Pancreas (tissue), 10 donors: ENCODE measurements at regions not wholly inside any gene's neighbourhood (a gene's known extent, or its start where the extent isn't known, plus 50 kb on each side); places are given as distances from the start of the nearest gene placed in this dataset.

Experiments used
- ATAC-seq, 4 donors: fragments of 200-7000 bp; cut with Tn5 transposase; one replicate each; pipeline versions ENCODE4 v1.8.0 to v1.9.1; 2020; ENCODE audit warnings: mild to moderate bottlenecking in 4 of 4, moderate library complexity in 4 of 4
- DNase-seq, 6 donors: peaks; one replicate each; pipeline ENCODE4 v3.0.0-alpha.2; 2020
- FAIRE-seq: peaks from 2 replicates; lab custom pipeline; 2012; peaks lifted over from hg19 to GRCh38; lab: Jason Lieb, UNC
- H3K27ac ChIP-seq, 4 donors: fragments of 200-600 bp; sonication (generic); 1 replicate in 3 of 4; 2 replicates in 1 of 4; pipeline versions ENCODE4 v1.5.0 to v1.8.0; 2020
- H3K27me3 ChIP-seq, 4 donors: fragments of 200-600 bp; one replicate each; pipeline ENCODE4 v1.8.0; 2021
- H3K36me3 ChIP-seq, 3 donors: fragments of 200-600 bp; sonication (generic) in 1 of 3; one replicate each; pipeline versions ENCODE4 v1.5.0 to v1.8.0; 2020 to 2021
- H3K4me1 ChIP-seq, 3 donors: fragments of 200-600 bp; one replicate each; pipeline ENCODE4 v1.8.0; 2021
- H3K4me3 ChIP-seq, 4 donors: fragments of 200-600 bp; sonication (generic) in 2 of 4; one replicate each; pipeline versions ENCODE4 v1.5.0 to v1.8.0; 2020 to 2021
- H3K9me3 ChIP-seq, 4 donors: fragments of 200-600 bp; one replicate each; pipeline ENCODE4 v1.8.0; 2021
- WGBS, 2 donors: extraction: QIAGEN DNeasy Blood & Tissue Kit; methylation state at CpG; one replicate each; pipeline ENCODE4 v1.1.7; 2013; 5-methylcytosine and 5-hydroxymethylcytosine counted together
- intact Hi-C, 3 donors: fragments of 100-400 bp; cut with DNase I; formaldehyde crosslinking; loops; one replicate each; pipeline versions ENCODE4 v1.11.1 to v1.14.2; 2022
- TF ChIP-seq, protein P1 (sequence below), 4 donors: fragments of 200-600 bp; sonication (generic) in 3 of 4; IDR thresholded peaks; one replicate each; pipeline versions ENCODE4 v1.5.0 to v1.8.0; 2021; ENCODE audit warnings: antibody characterized with exemption in 4 of 4
- donor health status: healthy with polysubstance abuse.
- donor health status: DM: no; HTN: no; CAD: no; lungs with moderate emphysema.
- donor health status: DM: no; HTN: no; CAD: no.
- donor health status: control.
- donor health status: control.
- donor health status: Bipolar disorder and iron deficiency.
- donor health status: DM: yes; HTN: yes; CAD: no.
- donor health status: DM: no; HTN: no; CAD: no.
- donor health status: DM: no; HTN: no; CAD: no.
- donor health status: DM: yes; HTN: yes; CAD: no.

GRCh38 chr2:190127651-190128050, 65.1 kb upstream of the MSTN start:
- Histone ChIP-seq H3K4me3 (no peak overlapping the region), H3K9me3 (no peaks in the 10 kb centered on the region), H3K36me3 (no peaks in the 10 kb centered on the region), H3K27me3 (no peaks in the 10 kb centered on the region), H3K4me1 (no peaks in the 10 kb centered on the region), H3K27ac (no peak overlapping the region)
- intact Hi-C loops, result no loop called here
- TF ChIP-seq, protein P1, sequence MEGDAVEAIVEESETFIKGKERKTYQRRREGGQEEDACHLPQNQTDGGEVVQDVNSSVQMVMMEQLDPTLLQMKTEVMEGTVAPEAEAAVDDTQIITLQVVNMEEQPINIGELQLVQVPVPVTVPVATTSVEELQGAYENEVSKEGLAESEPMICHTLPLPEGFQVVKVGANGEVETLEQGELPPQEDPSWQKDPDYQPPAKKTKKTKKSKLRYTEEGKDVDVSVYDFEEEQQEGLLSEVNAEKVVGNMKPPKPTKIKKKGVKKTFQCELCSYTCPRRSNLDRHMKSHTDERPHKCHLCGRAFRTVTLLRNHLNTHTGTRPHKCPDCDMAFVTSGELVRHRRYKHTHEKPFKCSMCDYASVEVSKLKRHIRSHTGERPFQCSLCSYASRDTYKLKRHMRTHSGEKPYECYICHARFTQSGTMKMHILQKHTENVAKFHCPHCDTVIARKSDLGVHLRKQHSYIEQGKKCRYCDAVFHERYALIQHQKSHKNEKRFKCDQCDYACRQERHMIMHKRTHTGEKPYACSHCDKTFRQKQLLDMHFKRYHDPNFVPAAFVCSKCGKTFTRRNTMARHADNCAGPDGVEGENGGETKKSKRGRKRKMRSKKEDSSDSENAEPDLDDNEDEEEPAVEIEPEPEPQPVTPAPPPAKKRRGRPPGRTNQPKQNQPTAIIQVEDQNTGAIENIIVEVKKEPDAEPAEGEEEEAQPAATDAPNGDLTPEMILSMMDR (IDR thresholded peaks at IDR 0.05), result no peak
- FAIRE-seq (peak; percentile 82), DNase-seq (no peak), ATAC-seq (no peak)

- intact Hi-C loops, result no loop called here
- DNase-seq (no peak), ATAC-seq (no peak), FAIRE-seq (no peak)
- Histone ChIP-seq H3K4me3 (no peak overlapping the region), H3K27me3 (no peaks in the 10 kb centered on the region), H3K36me3 (no peaks in the 10 kb centered on the region), H3K27ac (no peak overlapping the region), H3K9me3 (no peaks in the 10 kb centered on the region), H3K4me1 (no peaks in the 10 kb centered on the region)
- TF ChIP-seq, protein P1 (IDR thresholded peaks at IDR 0.05), result no peak
Measured at GRCh38 chr2:190126798-190127197, 64.3 kb upstream of the MSTN start.

GRCh38 chr2:190123956-190124355, 61.4 kb upstream of the MSTN start:
- Histone ChIP-seq H3K27ac (no peak overlapping the region), H3K9me3 (no peaks in the 10 kb centered on the region), H3K27me3 (no peaks in the 10 kb centered on the region), H3K4me1 (no peaks in the 10 kb centered on the region), H3K36me3 (no peaks in the 10 kb centered on the region), H3K4me3 (no peak overlapping the region)
- no peak for ATAC-seq
- 76 to 77% methylated on average over 2 of the region's 2 CpGs for WGBS, 2 donors
- TF ChIP-seq, protein P1 (IDR thresholded peaks at IDR 0.05), result no peak
- FAIRE-seq, result no peak
- intact Hi-C loops, result no loop called here
- no peak for DNase-seq

DNA sequence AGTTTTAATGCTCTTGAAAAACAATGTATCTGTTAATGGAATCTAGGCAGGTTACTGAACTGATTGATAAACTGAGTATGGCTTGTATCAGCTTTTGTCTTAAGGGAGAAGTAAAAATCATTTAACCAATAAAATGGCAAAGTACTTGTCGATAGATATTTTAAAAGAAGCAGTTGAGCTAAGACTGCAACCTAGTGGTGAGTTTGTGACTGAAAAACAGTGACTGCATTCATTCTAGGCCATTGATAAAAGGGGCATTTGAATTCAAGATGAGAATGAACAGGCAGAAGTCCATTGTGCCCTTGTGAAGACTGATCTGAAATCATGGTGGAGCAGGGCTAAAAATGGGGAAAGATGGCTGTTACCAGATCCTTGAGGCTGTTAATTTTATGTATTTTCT, 59.4 kb upstream of the MSTN start:
- Histone ChIP-seq H3K9me3 (no peaks in the 10 kb centered on the region), H3K36me3 (no peaks in the 10 kb centered on the region), H3K27me3 (no peaks in the 10 kb centered on the region), H3K4me3 (no peak overlapping the region), H3K27ac (no peak overlapping the region), H3K4me1 (no peaks in the 10 kb centered on the region)
- ATAC-seq (peak in 1 of 4 donors; percentile 36), FAIRE-seq (no peak), DNase-seq (no peak)
- TF ChIP-seq, protein P1 (IDR thresholded peaks at IDR 0.05), result peak in 2 of 4 donors; percentile 18 to 21
- intact Hi-C loops, result no loop called here
- 25 to 35% methylated on average over 1 of the region's 1 CpG for WGBS, 2 donors

DNA sequence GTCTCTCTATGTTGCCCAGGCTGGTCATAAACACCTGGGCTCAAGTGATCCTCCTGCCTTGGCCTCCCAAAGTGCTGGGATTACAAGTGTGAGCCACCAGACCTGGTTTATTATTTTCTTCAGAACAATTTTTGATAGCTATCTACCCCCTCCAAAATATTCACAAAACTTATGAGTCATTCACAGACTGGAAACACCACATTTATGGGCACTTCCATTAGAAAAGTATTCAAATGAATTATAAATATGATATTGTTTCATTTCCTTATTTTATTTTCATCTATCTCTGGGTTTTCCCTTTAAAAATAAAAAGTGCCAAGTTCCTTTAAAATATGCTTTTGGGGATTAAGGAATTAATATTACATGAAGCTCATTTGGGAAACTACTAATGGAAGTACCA, 58.8 kb upstream of the MSTN start:
- TF ChIP-seq, protein P1 (IDR thresholded peaks at IDR 0.05), result no peak
- no peak for FAIRE-seq
- H3K27ac ChIP-seq, result no peak overlapping the region

More for the DNA sequence above, 58.8 kb upstream of the MSTN start:
- intact Hi-C loops, result no loop called here
- no peak overlapping the region for H3K4me3 ChIP-seq
- ATAC-seq (no peak), DNase-seq (no peak)
- no peaks in the 10 kb centered on the region for H3K9me3 ChIP-seq
- no peaks in the 10 kb centered on the region for H3K27me3 ChIP-seq
- no peaks in the 10 kb centered on the region for H3K4me1 ChIP-seq
- H3K36me3 ChIP-seq, result no peaks in the 10 kb centered on the region
